ENCODE measurements at regions not wholly inside any gene's neighbourhood (a gene's known extent, or its start where the extent isn't known, plus 50 kb on each side); places are given as distances from the start of the nearest gene placed in this dataset.
A peak's percentile ranks its signal among the peaks of the same experiment; 100 is the strongest.
"Not testable (repeated sequence)": the region's sequence is repeated elsewhere in the genome, so short reads cannot be mapped to it uniquely, and the experiment has no call there.

DNA sequence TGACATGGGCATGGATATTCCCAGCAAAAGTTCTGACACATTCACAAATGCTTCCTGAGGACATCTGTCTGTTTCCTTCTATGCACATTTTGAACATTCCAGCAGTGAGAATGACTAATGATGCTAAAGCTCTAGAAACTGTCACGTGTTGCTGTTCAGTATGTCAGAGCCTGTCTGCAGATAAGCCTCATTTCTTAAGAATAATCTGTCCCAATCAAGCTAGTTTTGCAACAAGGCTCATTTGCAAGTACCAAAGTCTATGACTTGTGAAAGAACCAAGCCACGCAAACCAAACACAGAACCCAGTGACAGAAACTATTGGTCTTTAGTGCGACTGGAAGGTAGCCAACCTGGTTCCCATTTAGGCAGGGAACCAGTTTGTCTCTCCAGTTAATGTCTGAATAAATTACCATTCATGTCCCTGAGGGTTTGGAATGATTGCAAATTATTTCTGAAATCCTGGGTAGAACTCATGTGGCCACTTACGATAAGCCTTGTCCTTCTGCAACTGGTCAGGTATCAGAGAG is 178.5 kb downstream of the C9orf152 start:
- DNase-seq = no peak

- no peak for DNase-seq
These were observed 177.9 kb downstream of the C9orf152 start for GRCh38 chr9:110029956-110030480.

DNA sequence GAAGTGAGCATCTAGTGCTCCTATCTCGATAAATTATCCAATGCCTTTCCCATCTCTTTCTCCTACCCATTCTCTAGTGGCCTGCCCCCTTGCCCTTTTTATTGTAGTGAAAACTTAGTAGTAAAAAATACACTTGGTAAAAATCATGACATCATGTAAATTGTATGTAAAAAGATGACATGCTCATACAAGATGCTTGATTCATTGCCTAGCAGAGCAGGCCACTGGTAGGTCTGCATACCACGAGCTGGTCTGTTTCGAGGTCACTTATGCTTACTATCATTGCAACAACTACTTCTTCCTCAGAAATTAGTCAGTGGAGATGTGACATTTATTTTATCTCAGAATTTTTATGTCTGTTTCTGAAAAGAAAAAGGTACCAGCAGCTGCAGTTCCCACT is 177.3 kb downstream of the C9orf152 start:
- DNase-seq = no peak

DNA sequence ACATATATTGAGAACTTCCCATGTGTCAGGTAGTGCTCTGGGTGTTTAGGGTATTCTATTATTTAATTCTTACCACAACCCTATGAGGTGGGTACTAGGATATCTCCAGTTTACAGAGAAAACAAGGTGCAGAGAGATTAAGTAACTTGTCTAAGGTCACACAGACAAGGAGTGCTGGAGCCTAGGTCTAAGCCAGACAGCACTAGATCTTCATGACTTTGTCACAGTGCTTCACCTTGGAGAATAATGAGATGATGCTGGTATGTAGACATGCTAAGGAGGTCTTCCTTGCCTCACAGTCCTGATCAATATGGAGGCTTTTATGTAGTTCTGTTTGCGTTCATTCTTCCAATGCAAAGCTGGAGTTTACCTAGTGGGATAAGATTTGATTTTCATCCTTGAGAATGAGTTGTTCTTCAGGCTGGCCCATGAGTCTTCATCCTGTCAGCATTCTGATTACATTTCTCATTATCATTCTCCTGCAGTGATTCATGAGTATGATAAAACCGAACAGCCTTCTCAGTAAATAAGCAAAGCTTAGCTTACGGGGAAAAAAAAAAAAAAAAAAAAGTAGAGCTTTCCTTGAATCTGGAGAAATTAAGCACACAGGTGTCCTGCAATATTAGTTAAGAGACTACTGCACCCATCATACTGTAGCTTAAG is 176.3 kb downstream of the C9orf152 start:
- DNase-seq = no peak

GRCh38 chr9:110032532-110032931 is 175.4 kb downstream of the C9orf152 start:
- DNase-seq = not testable (repeated sequence)

GRCh38 chr9:110033869-110034268 is 174.1 kb downstream of the C9orf152 start:
- no peak for DNase-seq

GRCh38 chr9:110036286-110036685 is 171.7 kb downstream of the C9orf152 start:
- DNase-seq = no peak

- DNase-seq = no peak
These were observed 167.2 kb downstream of the C9orf152 start for GRCh38 chr9:110040788-110041187.

GRCh38 chr9:110041452-110041851 is 166.5 kb downstream of the C9orf152 start:
- no peak for DNase-seq

DNA sequence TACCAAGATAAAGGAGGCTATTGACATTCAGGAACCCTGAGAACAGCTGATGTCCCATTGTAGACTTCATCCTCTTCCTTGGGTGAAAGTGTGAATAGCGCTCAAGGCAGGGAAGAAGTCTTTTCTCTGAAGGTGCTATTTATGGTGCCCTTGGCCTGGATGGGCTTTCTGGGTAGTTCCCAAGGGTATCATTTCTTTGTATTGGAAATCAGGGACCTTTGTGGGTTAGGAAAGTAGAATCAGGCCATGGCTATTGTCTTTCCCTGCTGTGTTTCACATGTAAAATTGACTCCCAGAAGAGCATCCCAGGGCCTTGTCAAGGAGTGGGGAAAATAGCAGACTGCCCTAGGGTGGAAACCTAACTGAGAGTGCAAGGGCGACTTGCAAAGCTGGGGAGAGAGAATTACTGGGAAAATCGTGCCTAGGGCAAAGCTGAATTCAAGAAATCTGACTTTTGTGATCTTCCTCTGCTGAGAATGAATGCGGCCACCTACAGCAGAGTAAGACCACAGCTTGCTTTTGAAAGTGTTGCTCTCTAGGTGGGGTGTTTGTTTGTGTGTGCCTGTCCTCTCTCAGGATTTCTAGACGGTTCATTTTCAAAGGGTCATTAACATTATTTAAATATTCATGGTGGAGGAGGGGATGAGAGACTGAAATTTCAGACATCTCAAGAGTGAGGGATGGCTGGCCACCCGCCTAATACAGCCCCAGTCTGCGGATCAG is 160.6 kb downstream of the C9orf152 start:
- no peak for DNase-seq

DNA sequence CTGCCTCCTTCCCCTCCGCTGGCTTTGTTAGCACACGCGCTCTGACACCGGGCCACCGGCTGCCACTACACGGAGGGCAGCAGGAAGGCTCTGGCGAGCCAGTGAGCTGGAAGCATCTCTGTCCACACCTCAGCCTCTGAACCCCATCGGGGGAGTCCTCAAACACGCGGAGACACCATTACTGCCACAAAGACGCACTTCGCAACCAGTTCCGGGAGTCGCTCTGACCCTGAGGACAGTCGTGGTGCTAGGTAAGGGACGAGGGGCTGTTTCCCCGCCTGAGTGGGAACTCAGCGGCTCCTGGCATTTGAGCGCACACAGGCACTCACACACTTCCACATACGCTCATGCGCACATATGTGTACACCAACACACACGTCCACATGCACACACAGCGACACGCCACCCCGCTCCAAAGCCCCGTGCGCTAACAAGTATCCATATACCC is 160.0 kb downstream of the C9orf152 start:
- no peak for DNase-seq

DNA sequence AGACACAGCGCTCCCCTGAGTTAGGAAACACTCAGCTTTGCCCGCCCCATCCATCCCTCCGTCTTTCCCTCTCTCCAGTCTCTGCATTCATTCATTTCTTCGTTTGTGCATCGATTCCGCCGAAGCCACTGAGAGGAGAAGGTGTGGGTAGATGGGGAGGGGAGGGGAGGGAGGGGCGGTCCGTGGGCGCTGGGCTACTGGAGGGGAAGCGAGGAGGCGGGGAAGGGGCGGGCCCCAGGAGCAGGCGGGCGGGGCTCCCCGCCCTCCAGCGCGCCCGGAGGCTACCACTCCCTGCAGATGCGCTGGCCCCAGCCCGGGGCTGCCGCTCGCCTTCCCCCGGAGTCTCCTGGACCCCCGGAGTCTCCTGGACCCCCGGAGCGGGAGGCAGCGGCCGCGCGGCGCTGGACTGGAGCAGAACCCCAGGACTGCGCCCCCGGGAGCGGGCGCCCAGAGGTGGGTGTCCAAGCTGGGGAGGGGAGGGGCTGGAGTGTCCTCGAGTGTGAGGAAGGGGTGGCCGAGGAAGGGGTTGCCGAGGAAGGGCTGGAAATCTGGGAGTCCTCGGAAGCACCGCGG is 159.5 kb downstream of the C9orf152 start:
- no peak for DNase-seq

DNA sequence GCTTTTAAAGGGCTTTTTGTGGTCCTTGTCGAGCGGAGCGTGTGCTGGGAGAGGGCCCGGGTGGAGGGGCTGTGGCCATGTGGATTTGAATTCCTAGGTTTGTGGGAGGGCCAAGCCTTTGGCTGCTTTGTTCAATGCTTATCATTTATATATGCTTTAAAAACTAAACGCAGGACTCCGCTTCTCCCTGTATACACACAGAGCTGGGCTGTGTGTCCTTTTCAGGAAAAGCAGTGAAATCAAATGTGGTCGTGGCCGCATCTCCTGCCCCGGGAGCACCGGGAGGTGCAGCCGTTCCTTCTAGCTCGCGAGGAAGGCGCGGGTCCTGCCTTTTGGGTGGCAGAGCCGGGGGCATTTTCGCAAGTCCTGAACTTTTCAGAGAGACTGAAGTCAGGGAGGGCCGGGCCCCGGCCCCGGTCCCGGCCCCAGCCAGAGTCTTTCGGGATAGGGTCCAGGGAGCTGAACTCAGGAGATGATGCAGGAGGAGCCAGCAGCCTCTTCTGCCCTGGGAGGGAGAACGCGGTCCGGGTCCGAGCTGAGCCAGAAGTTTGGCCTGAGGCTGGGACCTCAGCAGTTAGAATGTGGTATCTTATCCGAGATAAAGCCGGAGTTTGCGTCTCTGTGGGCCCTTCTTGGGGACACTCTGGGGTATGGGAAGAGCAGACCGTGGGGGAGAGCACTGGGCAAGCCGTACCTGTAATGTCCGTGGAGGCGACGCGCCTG is 158.8 kb downstream of the C9orf152 start:
- no peak for DNase-seq

- DNase-seq = no peak
These were observed 158.1 kb downstream of the C9orf152 start for GRCh38 chr9:110049699-110050450.

GRCh38 chr9:110050925-110051355 is 157.0 kb downstream of the C9orf152 start:
- DNase-seq = no peak

GRCh38 chr9:110056062-110056461 is 151.9 kb downstream of the C9orf152 start:
- DNase-seq = no peak

GRCh38 chr9:110058304-110058953 is 149.5 kb downstream of the C9orf152 start:
- DNase-seq = peak; percentile 58

- DNase-seq = no peak
These were observed 148.5 kb downstream of the C9orf152 start for GRCh38 chr9:110059461-110059860.

DNA sequence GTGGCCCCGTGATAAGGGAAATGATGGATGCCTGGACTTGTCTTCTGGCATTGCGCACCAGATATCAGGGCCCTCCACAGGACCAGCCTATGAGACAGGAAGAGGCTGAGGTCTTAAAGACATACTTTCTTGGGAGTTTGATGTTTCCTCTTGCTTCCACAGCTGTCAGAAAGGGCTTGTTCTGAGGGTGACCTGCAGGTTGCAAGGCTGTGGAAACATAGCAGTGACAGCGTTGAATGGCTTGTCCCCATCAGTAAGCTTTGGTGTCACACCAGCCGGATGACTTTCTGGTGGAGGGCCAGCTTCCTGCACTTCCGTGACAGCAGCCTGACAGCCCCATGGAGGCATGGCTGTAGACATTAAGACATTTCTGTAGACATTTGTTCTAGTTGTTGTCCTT is 143.2 kb downstream of the C9orf152 start:
- no peak for DNase-seq

DNA sequence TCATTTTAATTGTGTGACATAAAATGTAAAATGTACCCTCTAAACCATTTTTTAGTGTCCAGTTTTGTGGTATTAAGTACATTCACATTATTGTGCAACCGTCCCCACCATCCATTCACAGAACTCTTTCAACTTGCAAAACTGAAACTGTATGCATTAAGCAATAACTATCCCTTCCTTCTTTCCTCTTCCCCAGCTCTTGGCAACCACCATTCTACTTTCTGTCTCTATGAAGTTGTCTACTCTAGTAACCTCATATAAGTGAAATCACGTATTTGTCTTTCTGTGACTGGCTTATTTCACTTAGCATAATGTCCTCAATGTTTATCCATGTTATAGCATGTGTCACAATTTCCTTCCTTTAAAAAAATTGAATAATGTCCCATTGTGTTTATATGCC is 142.4 kb downstream of the C9orf152 start:
- DNase-seq = no peak

- DNase-seq = no peak
These were observed 140.8 kb downstream of the C9orf152 start for GRCh38 chr9:110066929-110067716.
